HG03196 (cell line): ENCODE measurements at regions not wholly inside any gene's neighbourhood (a gene's known extent, or its start where the extent isn't known, plus 50 kb on each side); places are given as distances from the start of the nearest gene placed in this dataset.

ENCODE experiments used
- ATAC-seq: cut with Tn5 transposase; IDR thresholded peaks from one replicate; pipeline ENCODE4 v1.9.1; 2021; ENCODE audit not compliant: unreplicated experiment

- no peak for ATAC-seq
Measured at GRCh38 chr12:19008102-19008501, 121.4 kb upstream of the PLEKHA5 start.

GRCh38 chr12:19010087-19010486, 119.4 kb upstream of the PLEKHA5 start:
- no peak for ATAC-seq

GRCh38 chr12:19010726-19011125, 118.8 kb upstream of the PLEKHA5 start:
- no peak for ATAC-seq

DNA sequence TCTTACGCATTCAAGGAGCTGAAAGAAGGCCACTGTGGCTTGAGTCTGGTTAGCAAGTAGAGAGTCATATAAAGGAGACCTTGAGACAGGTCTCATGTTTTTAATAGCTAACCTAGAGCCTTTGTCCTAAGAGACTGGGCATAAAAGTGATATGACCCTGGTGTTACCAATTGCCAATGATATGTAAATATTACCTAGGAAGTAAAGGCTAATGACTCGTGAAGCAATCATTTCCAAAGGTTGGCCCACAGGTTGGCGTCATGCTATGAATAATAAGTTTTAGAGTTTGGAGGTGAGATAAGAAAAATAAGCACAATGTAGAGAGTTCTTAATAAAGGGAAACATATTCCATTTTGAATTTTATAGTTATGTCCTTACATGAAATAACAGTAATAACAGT, 116.6 kb upstream of the PLEKHA5 start:
- ATAC-seq: no peak

- no peak for ATAC-seq
Measured at GRCh38 chr12:19014240-19014639, 115.3 kb upstream of the PLEKHA5 start.

DNA sequence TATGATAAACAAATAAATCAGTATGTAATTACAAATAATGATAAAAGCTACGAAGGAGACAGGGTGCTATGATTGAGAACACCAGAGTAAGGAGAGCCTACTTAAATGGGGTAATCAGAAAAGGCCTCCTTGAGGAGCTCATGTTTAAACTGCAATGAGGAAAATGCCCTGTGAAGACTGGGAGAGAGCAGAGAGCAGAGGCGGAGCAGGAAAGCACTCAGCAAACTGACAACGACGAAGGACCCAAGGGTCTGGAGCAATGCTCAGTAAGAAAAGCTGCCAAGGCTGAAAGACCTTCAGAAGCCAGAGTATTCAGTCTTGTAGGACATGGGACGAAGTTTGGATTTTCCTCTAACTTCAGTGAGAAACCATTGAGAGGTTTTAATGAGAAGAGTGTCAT, 114.2 kb upstream of the PLEKHA5 start:
- ATAC-seq: no peak

DNA sequence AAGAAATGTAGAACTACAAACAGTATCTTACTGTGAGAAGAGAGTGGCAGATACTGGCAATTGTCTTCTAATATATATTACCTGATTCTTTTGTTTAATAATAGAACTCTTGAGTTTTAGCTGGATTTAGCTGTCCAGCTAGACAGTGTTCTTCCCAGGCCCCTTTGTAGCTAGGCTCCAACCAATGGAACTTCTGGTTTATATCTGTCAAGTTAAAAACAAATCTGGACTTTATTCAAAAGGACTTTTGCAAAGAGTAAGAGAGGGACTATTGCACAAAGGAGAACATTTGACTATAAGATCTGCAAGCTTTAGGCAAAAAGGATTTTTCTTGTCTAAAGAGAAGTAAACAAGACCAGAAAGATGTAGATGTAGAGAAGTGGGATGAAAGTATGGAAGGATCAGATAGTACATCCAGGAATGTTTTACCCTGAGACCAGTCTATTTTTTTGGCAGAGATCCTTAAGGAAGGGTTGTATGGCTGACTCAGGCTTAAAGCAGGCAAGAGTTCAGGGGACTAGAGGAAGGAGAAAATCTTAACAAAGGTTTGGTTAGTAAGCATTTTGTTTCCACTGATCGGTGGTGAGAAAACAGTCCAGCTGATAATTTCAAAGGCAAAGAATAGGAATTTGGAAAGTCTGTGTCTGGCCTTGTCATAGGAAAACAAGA, 111.1 kb upstream of the PLEKHA5 start:
- ATAC-seq: no peak

- no peak for ATAC-seq
Measured at GRCh38 chr12:19021240-19021639, 108.3 kb upstream of the PLEKHA5 start.

DNA sequence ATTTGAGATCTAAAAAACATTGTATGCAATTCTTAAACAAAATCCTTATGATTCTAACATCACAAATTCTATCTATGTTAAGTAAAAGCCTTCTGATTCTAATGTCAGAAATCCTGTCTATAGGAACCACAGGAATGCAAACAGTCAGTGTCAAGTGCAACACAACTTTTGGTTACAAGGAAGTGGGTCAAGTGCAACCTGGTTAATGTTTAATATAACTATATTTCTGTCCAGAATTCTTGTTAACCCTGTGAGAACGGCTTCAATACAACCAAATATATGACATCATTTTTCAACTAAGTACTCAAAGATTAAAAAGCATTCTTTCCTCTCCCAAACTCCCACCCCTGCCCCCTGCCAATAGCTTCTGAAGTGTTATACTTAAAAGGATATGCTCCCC, 107.9 kb upstream of the PLEKHA5 start:
- no peak for ATAC-seq

DNA sequence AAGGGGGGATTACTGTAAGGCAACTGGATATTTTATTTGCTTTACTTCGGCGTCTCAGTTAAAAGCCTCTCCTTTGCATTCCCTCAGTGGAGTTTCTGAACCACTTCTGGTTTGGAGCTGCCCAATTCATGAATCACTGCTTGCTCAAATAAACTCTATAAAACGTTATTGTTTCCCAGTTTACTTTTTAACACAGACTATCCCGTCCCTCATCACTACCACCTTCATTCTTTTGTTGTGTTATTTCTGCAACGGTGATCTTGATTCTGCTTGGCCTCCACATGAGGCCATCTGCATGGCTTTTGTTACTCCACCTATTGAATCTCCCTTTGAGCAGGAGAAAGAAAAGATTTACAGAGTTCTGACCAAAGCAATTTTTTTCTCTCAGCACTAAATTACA, 104.0 kb upstream of the PLEKHA5 start:
- no peak for ATAC-seq

- no peak for ATAC-seq
Measured at GRCh38 chr12:19026034-19026433, 103.5 kb upstream of the PLEKHA5 start.

DNA sequence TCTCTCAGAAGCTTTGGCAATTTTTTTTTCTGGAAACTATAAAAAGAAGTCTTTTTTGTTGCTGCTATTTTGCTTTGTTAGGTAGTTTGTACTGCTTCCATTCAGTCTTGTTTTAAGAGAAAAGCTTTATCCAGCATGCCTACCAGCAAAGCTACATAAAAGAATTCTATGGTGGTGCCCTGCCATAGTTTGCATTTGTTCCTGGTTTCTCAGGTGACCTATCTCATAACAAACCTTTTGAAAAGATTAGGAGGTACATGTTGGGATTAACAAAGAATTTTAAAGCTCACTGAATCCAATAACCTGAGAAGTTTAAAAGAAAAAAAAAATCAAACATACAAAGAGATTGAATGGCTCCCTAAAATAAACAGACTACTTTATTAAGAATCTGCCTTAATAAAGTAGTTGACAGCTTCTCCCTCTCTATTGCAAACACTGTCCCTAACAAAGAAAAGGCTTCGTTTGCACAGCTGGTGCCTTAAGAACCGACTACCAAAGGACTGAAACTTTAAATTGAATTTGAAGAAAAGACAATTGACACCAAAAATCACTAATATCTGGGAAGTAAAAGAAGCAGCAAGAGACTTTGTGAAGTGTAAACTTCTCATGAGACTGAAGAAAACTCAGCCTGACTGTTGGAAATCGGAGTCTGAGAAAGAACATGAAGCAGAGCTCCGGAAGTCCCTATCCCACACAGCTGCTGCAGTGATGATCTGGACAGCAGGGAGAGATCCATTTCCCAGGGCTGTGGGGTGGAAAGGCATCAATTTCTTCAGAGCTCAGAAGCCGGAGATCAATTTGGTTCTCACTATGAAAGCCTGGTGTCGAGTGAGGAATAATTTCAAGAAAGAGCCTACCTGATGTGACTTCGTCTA, 102.7 kb upstream of the PLEKHA5 start:
- no peak for ATAC-seq

DNA sequence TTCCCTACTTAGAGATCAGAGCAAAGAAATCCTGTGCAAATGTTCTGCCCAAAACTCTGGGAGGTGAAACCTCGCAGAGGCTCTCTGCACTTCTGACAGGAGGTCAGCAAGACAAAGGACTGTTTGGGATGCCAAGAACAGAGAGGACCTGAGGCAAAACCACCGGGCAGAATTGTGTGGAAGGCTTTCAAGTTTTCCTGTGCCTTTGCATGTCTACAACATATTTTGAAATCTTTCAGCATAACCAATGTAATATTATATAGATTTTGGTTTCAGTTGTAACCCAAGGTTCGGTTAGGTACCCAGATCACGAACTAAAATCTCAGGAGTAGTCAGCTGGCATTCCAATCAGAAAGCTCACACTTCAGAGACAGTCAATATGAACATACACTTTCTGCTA, 99.4 kb upstream of the PLEKHA5 start:
- ATAC-seq: no peak

DNA sequence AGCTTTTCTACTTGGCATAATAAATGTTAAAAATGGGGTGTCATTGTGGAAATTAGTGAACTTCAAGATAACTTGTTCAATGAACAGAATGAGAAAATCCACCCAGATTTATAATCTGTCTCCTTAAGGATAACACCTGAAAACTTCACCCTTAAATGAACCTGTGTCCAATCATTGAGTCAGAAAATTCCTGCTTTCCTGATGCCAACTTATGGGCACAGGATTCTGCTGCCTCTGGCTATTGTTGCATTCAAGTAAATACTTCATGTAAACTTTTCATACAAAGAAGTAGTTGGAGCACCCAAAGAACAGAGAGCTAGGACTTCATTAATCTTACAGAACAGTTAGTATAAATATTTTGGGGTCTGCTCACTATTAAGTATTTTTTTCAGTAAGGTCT, 98.9 kb upstream of the PLEKHA5 start:
- no peak for ATAC-seq

DNA sequence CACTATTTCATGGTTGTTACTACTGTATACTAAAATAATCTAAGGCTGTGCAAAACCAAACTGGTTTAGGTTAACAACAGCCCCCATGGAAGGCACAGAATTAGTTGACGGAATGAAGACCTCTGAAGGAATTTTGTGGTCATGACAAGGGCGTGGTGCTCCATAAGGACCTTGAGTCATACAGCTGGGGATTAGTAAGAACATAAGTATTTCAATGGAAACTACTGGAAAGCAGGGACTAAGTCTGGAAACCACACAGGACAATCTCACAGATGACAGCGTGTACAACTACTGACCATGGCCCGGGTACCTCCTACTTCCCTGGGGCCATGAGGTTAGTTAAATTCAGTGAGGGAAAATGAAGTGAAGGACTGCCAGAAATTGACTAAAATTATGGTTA, 98.5 kb upstream of the PLEKHA5 start:
- ATAC-seq: no peak

- ATAC-seq: no peak
Measured at GRCh38 chr12:19032826-19033225, 96.7 kb upstream of the PLEKHA5 start.

GRCh38 chr12:19033244-19033643, 96.3 kb upstream of the PLEKHA5 start:
- no peak for ATAC-seq

DNA sequence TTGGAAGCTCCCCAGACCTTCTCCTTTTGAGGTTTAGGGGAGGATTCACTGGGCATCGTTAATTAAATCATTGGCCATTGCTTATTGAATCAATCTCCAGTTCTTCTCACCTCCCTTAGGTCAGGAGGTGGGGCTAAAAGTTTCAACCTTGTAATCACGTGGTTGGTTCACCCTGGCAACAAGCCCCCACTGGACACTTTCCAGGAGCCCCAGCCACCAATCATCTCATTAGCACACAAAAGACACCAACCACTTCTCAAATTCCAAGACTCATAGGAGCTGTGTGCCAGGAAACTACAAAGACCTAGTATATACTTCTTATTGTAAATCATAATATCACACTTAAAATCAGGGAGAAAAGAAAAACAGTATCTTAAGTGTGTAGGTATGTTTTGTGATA, 94.6 kb upstream of the PLEKHA5 start:
- no peak for ATAC-seq

DNA sequence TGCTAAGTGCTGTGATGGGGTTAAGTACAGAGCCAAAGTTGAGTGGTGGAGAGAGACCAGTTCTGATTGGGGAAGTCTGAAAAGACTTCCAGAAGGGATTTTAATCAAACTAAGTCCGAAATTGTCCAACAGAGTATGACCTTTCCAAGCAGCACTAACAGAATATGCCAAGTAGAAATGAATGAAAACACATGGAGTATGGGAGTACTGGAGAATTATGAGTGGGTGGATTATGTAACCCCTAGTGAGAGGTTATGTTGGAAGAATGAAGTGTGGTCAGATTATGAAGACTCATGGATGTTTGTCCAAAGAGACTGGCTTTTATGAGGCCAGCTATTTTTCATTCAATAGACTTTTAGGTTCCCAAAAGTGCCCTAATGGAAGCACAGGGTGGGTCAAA, 94.0 kb upstream of the PLEKHA5 start:
- ATAC-seq: no peak

DNA sequence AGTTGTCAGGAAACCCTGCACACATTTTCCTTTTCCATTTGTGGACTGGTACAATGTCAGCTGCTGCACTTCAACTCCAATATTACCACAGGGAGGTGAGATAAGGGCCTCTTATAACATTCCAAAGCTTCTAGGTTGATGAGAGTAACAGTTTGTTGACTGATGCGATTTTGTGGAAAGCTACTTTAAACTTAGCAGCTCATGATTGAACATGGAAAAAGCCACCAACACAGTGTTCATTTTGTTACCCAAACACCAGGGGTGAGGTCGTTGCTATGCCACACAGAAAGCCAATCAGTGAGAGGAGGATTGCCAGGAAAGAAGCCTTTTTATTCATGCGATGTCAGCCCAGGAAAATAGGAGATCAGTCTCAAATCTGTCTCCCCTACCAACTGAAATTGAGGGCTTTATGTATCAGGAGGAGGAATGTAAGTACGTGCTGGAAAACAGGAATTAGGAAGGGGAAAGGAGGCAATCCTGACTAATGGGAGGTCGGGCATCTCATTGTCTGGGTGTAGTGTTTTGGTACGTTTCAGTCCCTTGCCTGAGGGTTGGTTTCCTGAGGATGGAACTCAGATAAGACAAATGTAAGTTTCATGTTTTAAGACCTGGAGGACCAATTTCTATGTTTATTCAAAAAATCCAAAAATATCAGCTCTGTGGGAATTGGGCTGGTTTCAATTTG, 92.7 kb upstream of the PLEKHA5 start:
- ATAC-seq: no peak

- no peak for ATAC-seq
Measured at GRCh38 chr12:19038209-19038608, 91.3 kb upstream of the PLEKHA5 start.

GRCh38 chr12:19039515-19039914, 90.0 kb upstream of the PLEKHA5 start:
- no peak for ATAC-seq
